Stimulated activated CD4-positive, alpha-beta T cell treated with anti-CD3 and anti-CD28 coated beads, TNF-alpha, amount 100 ng/mL, for 24 hours (primary cell): ENCODE measurements at regions not wholly inside any gene's neighbourhood (a gene's known extent, or its start where the extent isn't known, plus 50 kb on each side); places are given as distances from the start of the nearest gene placed in this dataset.

Experiments used
- DNase-seq, 3 experiments: peaks; one replicate each; pipeline ENCODE4 v3.0.0-alpha.2; 2020; ENCODE audit warnings: low read depth in 3 of 3

- DNase-seq = no peak
These were observed 344.1 kb upstream of the TRAM1L1 start for GRCh38 chr4:117429506-117429905.

DNA sequence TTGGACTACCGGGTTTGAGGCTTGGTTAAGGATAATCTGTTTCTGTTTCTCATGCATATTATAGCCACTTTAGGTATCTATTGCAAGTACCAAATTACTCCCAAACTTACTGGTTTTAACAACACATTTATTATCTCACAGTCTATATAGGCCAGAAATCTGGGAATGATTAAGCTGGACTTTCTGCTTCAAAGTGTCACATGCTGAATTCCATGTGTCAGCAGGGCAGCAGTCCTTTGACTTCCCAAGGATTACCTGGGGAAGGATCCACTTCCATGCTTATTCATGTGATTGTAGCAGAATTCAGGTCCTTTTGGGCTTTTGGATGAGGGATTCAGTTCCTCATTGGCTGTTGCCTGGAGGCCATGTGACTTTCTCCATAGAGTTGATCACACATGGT lies 349.0 kb upstream of the TRAM1L1 start:
- no peak for DNase-seq

- peak in 1 of 3 experiments; percentile 12 for DNase-seq
These were observed 362.5 kb upstream of the TRAM1L1 start for GRCh38 chr4:117447925-117448324.

GRCh38 chr4:117455088-117455487 lies 369.7 kb upstream of the TRAM1L1 start:
- DNase-seq = no peak

- DNase-seq = no peak
These were observed 381.0 kb upstream of the TRAM1L1 start for GRCh38 chr4:117466388-117466787.

- DNase-seq = no peak
These were observed 382.0 kb upstream of the TRAM1L1 start for GRCh38 chr4:117467404-117467803.

DNA sequence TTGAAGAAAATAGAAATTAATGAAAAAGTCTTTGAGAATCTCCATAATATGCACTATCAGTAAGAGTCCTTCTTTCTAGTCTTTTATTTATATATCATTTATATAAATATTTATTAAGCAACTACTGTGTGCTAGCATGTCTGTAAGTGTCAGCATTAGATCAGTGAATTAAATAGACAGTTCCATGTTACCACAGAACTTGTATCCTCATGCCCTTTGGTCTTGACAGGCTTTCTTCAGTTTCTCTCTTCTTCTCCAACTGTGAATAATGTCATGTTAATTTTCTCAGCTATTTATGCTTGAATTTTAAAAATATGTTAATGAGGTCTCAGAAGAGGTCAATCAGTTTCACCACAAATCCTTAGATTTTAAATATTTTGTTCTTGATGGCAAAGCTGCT lies 389.6 kb upstream of the TRAM1L1 start:
- DNase-seq = no peak

GRCh38 chr4:117477925-117478324 lies 392.5 kb upstream of the TRAM1L1 start:
- no peak for DNase-seq

DNA sequence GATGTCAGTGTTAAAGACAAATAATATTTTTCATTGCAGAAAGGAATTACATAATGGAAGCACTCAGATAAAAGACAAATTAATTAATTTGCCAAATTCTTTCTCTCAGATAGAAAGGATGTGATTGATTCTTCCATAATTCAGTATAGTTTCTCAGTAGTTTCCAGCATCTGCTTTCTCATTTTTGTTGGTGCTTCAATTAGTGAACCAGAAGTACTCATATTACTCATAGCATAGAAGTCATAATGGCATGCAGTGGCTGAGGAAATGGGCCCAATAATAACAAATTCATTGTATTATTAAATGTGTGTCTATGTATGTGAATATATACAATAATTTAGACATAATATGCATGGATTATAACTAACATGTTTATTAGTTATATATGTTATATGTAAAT lies 393.3 kb upstream of the TRAM1L1 start:
- no peak for DNase-seq

GRCh38 chr4:117479673-117480072 lies 394.3 kb upstream of the TRAM1L1 start:
- DNase-seq = peak in 1 of 3 experiments; percentile 1

DNA sequence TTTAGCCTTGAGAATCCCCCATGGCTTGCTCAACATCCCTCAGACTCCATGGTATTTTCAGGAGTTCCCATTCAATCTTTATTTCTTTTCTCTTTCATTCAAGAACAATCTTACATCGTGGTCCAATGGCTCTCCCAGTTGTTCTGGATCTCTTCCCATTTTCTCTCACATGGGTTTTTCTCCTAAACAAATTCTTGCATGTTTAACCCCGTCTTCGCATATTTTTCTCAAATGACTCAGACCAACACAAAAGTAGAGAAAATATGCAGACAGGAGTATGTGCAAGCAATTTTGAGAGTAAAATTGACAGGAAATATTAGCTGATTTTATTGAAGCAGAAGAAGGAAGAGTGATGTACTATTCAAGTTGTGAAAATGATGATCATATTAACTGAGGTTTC lies 396.4 kb upstream of the TRAM1L1 start:
- DNase-seq = no peak

DNA sequence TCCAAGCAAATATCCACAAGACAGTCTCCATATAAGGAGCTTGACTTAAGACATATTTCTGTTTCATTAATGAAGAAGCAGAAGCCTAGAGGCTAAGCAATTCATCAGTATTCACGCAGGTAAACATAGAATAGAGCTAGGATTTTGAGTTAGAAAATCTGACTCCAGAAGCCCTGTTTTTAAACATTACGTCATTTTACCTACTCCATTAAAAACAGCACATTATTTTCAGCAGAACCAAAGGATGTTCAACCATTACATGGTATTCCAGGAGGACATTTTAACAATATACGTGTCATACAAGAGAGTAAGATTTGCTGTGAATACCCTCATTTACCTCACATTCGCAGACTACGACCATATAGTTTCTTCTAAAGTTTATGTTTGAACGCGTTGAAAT lies 403.3 kb upstream of the TRAM1L1 start:
- DNase-seq = no peak

GRCh38 chr4:117489107-117489506 lies 403.7 kb upstream of the TRAM1L1 start:
- no peak for DNase-seq

DNA sequence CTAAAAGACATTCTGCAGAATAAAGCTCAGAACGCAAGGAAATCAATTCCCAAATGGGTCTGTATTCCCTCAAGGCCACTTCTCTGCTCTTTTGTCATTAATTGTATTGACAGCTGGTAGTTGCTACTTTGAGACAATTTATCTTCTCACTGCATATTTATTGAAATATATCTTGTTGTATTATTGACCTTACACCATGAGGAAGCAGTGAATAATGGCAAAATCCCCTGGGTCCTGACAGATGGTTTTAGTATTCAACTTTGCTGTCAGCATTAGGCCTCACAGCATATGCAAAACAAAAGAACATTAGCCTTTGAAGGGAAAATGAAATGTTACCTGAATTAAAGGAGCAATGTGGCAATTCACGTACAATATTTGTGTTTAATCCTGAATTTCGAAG lies 406.1 kb upstream of the TRAM1L1 start:
- no peak for DNase-seq

DNA sequence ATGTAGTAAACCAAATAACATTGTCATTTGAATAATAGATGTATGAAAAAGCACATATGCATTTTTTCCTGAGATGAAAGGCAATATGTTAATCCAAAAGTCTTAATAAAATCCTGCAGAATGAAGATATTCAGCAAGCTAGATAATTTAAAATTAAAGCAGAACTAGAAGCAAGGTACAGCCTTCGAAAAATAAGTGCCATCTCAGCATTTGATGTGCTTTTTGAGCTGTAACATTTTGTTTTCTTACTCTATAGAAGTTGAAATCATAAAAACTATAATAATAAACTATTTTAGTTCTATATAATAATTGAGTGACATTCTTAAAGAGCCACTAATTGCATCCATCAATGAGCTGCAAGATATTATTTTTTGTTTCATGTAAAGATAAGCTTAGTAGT lies 410.4 kb upstream of the TRAM1L1 start:
- no peak for DNase-seq

DNA sequence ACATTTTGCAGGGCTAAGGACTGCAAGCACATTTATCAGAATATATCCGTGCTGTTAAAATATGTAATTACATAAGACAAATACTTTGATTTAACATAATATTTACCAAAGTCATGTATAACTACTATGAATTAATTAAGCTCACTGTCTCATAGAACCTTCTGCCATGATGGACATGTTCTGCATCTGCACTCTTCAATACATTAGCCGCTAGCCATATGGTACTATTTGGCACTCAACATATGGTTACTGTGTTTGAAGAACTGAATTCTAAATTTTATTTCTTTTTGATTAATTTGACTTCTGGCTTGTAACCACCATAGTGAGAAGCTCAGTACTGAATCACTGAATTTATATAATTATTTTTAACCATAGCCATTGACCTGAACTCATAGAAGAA lies 427.0 kb upstream of the TRAM1L1 start:
- DNase-seq = no peak

DNA sequence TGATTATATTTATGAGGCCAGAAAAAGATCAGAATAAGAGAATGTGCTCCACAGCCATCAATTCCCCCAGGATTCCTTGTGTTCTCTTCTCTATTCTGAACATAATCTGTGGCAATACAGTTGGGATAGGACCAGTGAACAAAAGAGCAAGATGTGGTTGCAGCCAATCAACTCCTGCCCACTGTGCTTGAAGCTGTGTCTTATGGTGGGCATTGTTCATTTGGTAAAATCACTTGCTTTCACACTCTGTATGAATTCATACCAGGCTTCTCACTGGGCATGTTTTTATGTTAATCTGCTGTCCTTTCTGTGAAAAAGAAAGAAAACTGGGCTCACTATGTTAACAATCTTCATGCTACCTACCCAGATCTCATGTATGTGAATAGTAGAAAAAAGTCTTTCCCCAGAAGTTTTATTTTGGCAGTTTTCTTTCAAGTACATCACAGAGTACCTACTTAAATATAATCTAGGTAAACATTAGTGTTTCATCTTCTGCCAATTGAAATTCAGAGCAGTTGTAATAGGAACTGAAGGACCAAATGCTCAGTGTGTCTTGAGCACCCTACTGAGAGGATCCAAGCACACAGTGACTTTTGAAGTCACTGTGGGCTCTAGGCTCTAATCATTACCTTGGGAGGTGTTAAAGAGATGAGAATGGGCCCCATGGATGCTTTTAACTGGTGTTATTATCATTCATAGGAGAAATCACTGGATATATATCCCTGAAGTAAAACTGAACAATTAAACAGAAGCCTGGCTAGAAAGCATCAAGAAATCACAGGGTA lies 429.2 kb upstream of the TRAM1L1 start:
- no peak for DNase-seq

GRCh38 chr4:117515921-117516320 lies 430.5 kb upstream of the TRAM1L1 start:
- DNase-seq = no peak

GRCh38 chr4:117527601-117528000 lies 442.2 kb upstream of the TRAM1L1 start:
- no peak for DNase-seq

GRCh38 chr4:117529401-117529800 lies 444.0 kb upstream of the TRAM1L1 start:
- DNase-seq = no peak

DNA sequence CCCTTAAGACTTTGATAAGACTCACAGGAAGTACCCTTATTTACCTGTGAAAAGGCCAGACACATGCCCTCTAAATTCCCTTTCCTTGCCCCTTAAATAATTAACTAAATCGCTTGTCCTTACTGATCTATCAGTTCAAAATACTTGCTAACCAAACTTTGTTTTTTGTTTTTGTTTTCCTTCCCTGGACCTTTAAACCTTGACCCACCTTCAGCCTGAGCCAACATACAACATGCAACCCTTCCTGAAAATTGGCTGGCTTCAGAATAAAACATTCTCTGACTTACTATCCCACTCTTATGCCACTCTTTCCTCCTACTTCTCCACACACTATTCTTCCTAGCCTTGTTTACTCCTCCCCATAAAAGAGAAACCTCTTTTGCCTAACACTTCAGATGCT lies 448.1 kb upstream of the TRAM1L1 start:
- no peak for DNase-seq

DNA sequence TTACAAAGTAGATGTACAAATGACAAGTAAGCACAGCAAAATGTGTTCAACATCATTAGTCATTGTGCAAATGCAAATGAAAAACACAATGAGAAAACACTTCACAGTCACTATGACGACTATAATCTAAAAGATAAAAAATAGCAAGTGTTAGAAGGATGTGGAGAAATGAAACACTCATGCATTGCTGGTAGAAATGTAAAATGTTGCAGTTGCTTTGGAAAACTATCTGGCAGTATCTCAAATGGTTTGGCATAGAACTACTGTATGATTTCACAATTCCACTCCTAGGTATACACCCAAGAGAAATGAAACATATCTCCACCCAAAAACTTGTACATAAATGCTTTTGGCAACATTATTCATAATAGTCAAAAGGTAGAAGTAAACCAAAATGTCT lies 459.7 kb upstream of the TRAM1L1 start:
- no peak for DNase-seq

GRCh38 chr4:117549524-117549923 lies 464.1 kb upstream of the TRAM1L1 start:
- DNase-seq = no peak

- no peak for DNase-seq
These were observed 464.7 kb upstream of the TRAM1L1 start for GRCh38 chr4:117550085-117550484.
